ENCODE measurements at regions not wholly inside any gene's neighbourhood (a gene's known extent, or its start where the extent isn't known, plus 50 kb on each side); places are given as distances from the start of the nearest gene placed in this dataset.

DNA sequence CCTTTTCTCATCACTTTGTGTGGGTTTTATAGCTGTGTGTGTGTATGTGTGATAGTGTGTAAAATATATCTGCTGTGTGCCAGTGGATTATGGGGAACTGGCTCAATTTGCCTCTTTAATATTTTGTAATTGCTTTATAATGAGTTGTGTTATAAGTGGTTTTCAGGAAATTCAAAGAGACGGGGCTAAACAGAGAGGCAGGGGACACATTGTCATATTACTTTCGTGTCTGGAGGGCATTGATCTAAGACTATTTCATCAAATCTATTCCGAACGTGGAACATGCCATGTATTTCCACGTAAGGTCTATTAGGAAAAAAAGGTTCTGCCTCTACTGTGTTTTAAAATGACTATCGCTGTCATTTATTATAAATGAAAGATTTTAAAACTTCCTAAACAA is 793.2 kb upstream of the TMEM132C start (continued):
- TF ChIP-seq, protein P1, sequence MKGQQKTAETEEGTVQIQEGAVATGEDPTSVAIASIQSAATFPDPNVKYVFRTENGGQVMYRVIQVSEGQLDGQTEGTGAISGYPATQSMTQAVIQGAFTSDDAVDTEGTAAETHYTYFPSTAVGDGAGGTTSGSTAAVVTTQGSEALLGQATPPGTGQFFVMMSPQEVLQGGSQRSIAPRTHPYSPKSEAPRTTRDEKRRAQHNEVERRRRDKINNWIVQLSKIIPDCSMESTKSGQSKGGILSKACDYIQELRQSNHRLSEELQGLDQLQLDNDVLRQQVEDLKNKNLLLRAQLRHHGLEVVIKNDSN (IDR thresholded peaks at IDR 0.05; ENCODE audit: borderline replicate concordance, extremely low read length, insufficient read depth, low read depth, low read length) = no peak
- TF ChIP-seq YBX1 (IDR thresholded peaks at IDR 0.05) (no peak), KAT2A (conservative IDR thresholded peaks at IDR 0.05; ENCODE audit: control insufficient read depth, low read depth, low read length) (no peak), POLR2A (IDR thresholded peaks at IDR 0.05; ENCODE audit: low read depth, low read length) (no peak), CTCF (IDR thresholded peaks at IDR 0.05 in 2 of 3, conservative IDR thresholded peaks at IDR 0.05 in 1 of 3; ENCODE audit: control insufficient read depth in 2 of 3, extremely low read depth in 1 of 3, insufficient read depth in 1 of 3, low read depth in 3 of 3, low read length in 3 of 3) (no peak)
- TF ChIP-seq, protein P2, sequence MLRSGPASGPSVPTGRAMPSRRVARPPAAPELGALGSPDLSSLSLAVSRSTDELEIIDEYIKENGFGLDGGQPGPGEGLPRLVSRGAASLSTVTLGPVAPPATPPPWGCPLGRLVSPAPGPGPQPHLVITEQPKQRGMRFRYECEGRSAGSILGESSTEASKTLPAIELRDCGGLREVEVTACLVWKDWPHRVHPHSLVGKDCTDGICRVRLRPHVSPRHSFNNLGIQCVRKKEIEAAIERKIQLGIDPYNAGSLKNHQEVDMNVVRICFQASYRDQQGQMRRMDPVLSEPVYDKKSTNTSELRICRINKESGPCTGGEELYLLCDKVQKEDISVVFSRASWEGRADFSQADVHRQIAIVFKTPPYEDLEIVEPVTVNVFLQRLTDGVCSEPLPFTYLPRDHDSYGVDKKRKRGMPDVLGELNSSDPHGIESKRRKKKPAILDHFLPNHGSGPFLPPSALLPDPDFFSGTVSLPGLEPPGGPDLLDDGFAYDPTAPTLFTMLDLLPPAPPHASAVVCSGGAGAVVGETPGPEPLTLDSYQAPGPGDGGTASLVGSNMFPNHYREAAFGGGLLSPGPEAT (IDR thresholded peaks at IDR 0.05; ENCODE audit: low read depth) = no peak

DNA sequence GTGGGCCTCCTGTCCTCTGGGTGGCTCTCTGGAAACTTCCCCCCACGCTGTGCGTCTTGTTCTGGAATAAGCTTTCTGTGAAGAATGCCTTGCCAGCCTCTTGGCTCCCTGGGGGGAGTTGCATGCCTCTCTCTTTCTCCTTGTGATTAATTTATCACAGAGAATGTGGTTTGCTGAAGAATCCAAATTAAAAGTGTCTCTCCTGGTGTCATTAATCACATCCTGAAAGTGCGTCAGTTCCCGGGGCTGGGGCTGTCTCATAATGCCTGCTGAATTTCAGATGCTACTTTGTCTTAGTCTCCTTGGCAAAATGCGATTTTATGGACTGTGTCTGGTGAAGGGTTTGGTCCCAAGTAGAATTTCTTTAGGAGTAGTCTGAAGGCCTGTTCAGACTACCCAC is 787.7 kb upstream of the TMEM132C start:
- Histone ChIP-seq H3K27me3 (replicated peaks in 1 of 2; ENCODE audit: control insufficient read depth in 2 of 2, insufficient read depth in 2 of 2, low read length in 1 of 2) (no peaks in the 10 kb centered on the region), H3K9ac (ENCODE audit: control insufficient read depth, insufficient read depth, low read length) (no peak overlapping the region), H3K4me3 (no peak overlapping the region), H4K20me1 (ENCODE audit: control insufficient read depth, insufficient read depth) (no peaks in the 10 kb centered on the region), H2AFZ (ENCODE audit: control insufficient read depth, low read depth, low read length) (no peak overlapping the region), H3K4me2 (ENCODE audit: control insufficient read depth, insufficient read depth) (no peak overlapping the region), H3K4me1 (ENCODE audit: control insufficient read depth, insufficient read depth, low read length) (no peaks in the 10 kb centered on the region), H3K79me2 (ENCODE audit: control insufficient read depth, insufficient read depth, low read length) (no peaks in the 10 kb centered on the region), H3K9me3 (replicated peaks; ENCODE audit: control insufficient read depth, insufficient read depth, low read length) (no peaks in the 10 kb centered on the region), H3K27ac (ENCODE audit: control insufficient read depth, insufficient read depth) (no peak overlapping the region), H3K36me3 (ENCODE audit: control insufficient read depth in 2 of 2, insufficient read depth in 2 of 2, low read length in 1 of 2) (no peaks in the 10 kb centered on the region)
- intact Hi-C loops (cut with micrococcal nuclease; ENCODE audit: unreplicated experiment) (no loop called here), in situ Hi-C loops (cut with MboI) (no loop called here)
- FAIRE-seq (no peak), ATAC-seq (no peak), DNase-seq (ENCODE audit: low read depth, low spot score) (no peak)
- POLR2A ChIA-PET = interaction anchor here (0.6 kb wide), 1 partner anchor 879 kb away, joined by 4 read pairs; no protein-coding TSS in a partner anchor
- RAD21 ChIA-PET (ENCODE audit: unreplicated experiment) = no interaction called here
- no TSS peak for BruUV-seq (replicated peaks)
- CTCF ChIA-PET = no interaction called here
- 75% methylated on average over 5 of the region's 5 CpGs for WGBS (ENCODE audit: insufficient coverage, insufficient replicate concordance, low lambda C conversion rate, missing lambda C conversion rate)
- SMC1A ChIA-PET (ENCODE audit: uncharacterized antibody, unreplicated experiment) = no interaction called here
- TF ChIP-seq, protein P3, sequence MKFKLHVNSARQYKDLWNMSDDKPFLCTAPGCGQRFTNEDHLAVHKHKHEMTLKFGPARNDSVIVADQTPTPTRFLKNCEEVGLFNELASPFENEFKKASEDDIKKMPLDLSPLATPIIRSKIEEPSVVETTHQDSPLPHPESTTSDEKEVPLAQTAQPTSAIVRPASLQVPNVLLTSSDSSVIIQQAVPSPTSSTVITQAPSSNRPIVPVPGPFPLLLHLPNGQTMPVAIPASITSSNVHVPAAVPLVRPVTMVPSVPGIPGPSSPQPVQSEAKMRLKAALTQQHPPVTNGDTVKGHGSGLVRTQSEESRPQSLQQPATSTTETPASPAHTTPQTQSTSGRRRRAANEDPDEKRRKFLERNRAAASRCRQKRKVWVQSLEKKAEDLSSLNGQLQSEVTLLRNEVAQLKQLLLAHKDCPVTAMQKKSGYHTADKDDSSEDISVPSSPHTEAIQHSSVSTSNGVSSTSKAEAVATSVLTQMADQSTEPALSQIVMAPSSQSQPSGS (IDR thresholded peaks at IDR 0.05; ENCODE audit: low read length) = no peak
- TF ChIP-seq MEF2B (IDR thresholded peaks at IDR 0.05; ENCODE audit: partially characterized antibody, poor library complexity, severe bottlenecking) (no peak), PKNOX1 (IDR thresholded peaks at IDR 0.05) (no peak), POU2F2 (IDR thresholded peaks at IDR 0.05; ENCODE audit: borderline replicate concordance, low read depth, low read length) (no peak), ZZZ3 (IDR thresholded peaks at IDR 0.05; ENCODE audit: control insufficient read depth, insufficient read length, low read depth) (no peak), RBBP5 (conservative IDR thresholded peaks at IDR 0.05) (no peak), ZNF24 (IDR thresholded peaks at IDR 0.05) (no peak), TCF12 (IDR thresholded peaks at IDR 0.05; ENCODE audit: low read depth, low read length) (no peak), HDAC2 (IDR thresholded peaks at IDR 0.05) (no peak), ZNF384 (IDR thresholded peaks at IDR 0.05; ENCODE audit: borderline replicate concordance, low read depth, low read length) (no peak)
- TF ChIP-seq, protein P4, sequence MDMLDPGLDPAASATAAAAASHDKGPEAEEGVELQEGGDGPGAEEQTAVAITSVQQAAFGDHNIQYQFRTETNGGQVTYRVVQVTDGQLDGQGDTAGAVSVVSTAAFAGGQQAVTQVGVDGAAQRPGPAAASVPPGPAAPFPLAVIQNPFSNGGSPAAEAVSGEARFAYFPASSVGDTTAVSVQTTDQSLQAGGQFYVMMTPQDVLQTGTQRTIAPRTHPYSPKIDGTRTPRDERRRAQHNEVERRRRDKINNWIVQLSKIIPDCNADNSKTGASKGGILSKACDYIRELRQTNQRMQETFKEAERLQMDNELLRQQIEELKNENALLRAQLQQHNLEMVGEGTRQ (IDR thresholded peaks at IDR 0.05; ENCODE audit: borderline replicate concordance, low read depth, low read length) = no peak
